ENCODE measurements at regions not wholly inside any gene's neighbourhood (a gene's known extent, or its start where the extent isn't known, plus 50 kb on each side); places are given as distances from the start of the nearest gene placed in this dataset.
"Not testable (repeated sequence)": the region's sequence is repeated elsewhere in the genome, so short reads cannot be mapped to it uniquely, and the experiment has no call there.

DNA sequence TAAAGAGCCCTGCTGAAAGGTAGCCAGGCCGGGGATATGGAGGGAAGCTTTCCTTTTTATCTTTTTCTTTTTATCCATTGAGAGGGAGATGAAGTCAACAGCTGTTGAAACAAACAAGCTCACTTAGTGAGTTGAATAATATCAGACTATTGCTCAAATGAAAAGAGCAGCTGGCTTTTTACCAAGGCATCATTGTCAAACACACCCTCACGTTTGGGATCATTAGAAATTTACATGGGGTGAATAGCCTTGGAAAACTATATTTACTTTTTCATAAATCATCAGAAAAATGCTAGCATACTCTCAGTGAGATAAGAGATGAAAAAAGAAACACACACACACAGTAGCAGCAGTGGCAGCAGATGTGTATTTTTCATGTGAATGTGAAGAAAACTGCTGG lies 71.5 kb upstream of the HNMT start:
- TF ChIP-seq Cebpa-rat (IDR thresholded peaks at IDR 0.05) = no peak
- Histone ChIP-seq H3K4me2 (no peak overlapping the region), H3K9ac (no peak overlapping the region), H3K4me1 (no peaks in the 10 kb centered on the region), H3K27me3 (no peaks in the 10 kb centered on the region), H3K4me3 (no peak overlapping the region), H3K27ac (no peak overlapping the region), H4K20me1 (no peaks in the 10 kb centered on the region), H3K9me3 (replicated peaks in 1 of 11) (no peaks in the 10 kb centered on the region), H3K36me3 (no peaks in the 10 kb centered on the region)

DNA sequence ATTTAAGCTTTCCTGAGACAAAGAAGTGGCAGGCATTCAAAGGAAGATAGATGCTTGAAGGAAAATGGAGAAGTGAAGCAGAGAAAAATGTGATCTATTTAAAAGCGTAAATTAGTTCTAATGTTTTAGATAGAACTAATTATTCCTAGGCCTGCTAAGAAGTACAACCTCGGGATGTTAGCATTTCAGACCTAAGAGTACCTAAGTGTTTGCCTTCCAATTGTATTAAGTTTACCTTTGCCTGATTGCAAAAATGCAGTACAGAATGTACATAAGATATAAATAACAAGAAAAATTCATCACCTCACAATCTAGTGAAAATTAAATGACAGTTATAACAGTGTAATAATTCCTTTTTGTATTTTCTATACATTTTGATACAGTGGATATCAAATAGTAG lies 71.1 kb upstream of the HNMT start:
- Histone ChIP-seq H3K9me3 (replicated peaks in 1 of 11) (no peaks in the 10 kb centered on the region), H3K4me3 (no peak overlapping the region), H3K4me2 (no peak overlapping the region), H3K9ac (no peak overlapping the region), H3K36me3 (no peaks in the 10 kb centered on the region), H4K20me1 (no peaks in the 10 kb centered on the region), H3K4me1 (no peaks in the 10 kb centered on the region), H3K27me3 (no peaks in the 10 kb centered on the region), H3K27ac (no peak overlapping the region)
- no peak for TF ChIP-seq Cebpa-rat (IDR thresholded peaks at IDR 0.05)

DNA sequence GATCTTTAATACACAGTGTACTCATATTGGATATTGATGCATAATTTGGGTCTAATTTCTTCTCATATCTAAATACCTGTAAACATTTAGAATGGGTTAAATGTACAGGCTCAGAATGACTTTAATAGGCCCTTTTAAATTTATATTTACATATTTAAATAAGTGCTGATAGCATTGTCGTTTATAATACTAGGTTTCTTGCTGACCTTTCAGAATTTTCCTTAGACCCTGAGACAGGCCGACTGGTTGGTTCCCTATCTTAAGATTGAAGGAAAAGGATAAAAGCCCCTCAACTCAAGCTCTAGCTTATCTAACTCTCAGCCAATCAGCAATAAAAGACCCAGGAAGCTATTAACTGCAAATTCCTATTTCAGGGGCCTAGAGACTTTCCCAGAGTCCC lies 67.8 kb upstream of the HNMT start:
- Histone ChIP-seq H3K4me1 (no peaks in the 10 kb centered on the region), H3K9me3 (replicated peaks in 1 of 11) (no peaks in the 10 kb centered on the region), H3K4me3 (no peak overlapping the region), H3K9ac (no peak overlapping the region), H3K27ac (no peak overlapping the region), H4K20me1 (no peaks in the 10 kb centered on the region), H3K4me2 (no peak overlapping the region), H3K36me3 (no peaks in the 10 kb centered on the region), H3K27me3 (no peaks in the 10 kb centered on the region)
- no peak for TF ChIP-seq Cebpa-rat (IDR thresholded peaks at IDR 0.05)

DNA sequence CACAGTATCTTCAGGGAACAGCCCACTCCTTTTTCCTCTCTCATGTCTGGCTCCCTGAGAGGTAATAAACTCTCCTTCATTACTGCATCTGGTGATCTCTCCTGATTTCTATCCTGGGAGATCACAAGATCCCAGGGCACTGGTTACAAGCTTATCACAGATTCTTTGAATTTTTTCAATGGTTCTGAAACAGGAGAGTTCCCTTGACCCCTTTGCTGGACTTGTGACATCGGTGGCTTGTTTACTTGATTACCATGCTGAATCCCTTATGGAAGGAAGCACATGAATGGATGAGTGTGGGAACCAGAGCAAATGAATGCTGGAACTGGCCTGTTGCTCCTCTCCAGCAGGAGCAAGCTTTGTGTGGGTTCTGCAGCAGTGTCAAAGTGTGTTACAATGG lies 67.2 kb upstream of the HNMT start:
- H3K4me3 ChIP-seq = no peak overlapping the region
- H3K9me3 ChIP-seq (replicated peaks in 1 of 11) = no peaks in the 10 kb centered on the region
- H3K4me1 ChIP-seq = no peaks in the 10 kb centered on the region
- H3K9ac ChIP-seq = no peak overlapping the region
- no peak overlapping the region for H3K4me2 ChIP-seq
- H4K20me1 ChIP-seq = no peaks in the 10 kb centered on the region
- no peaks in the 10 kb centered on the region for H3K27me3 ChIP-seq
- H3K27ac ChIP-seq = no peak overlapping the region
- no peak for TF ChIP-seq Cebpa-rat (IDR thresholded peaks at IDR 0.05)
- no peaks in the 10 kb centered on the region for H3K36me3 ChIP-seq

DNA sequence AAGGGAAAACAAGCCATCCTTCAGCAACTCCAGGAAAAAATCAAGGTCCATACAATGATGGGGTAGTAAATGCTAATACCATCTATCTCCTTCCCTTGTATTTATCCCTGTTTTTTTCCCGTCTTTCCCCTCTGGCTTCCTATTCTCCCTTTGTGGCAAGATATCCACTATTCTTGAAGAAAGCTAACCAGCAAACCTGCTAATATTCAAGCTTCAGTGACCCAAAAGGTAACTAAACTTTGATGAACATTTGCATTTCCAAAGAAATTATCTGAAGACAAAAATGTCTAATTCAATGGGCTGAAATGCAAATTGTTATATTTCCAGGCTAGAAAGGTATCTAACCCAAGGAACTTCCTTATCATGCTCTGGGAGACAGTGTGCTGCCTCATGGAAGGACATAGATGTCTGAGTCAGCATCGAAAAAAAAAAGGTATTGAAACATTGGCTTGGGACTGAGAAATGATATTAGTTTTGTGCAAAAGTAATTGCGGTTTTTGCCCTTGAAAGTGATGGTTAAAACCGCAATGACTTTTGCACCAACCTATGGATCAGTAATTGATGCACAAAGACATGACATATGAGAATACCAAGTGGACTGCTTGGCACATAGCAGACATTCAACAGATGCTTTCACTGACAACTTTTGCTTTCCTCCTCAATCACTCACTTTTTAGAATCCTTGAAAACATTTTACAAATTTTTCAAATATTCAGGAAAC lies 63.7 kb upstream of the HNMT start:
- no peak overlapping the region for H3K4me3 ChIP-seq

DNA sequence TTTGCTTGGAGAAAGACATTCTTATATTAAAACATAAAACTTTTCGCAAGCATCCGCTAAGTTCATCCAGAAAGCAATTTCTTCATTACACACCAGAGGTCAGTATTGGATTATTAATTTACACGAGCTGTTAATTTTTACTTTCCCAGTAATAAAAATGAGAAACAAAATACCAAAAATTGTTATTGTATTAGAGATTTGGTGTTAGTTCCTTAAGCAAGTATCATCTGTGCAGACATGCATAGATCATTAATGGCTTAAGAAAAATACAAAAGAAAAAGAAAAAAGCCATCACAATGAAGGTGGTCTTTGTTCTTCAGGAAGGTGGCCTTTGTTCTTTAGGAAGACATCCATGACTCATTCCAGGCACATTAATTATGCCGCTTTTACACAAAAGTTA lies 53.6 kb upstream of the HNMT start:
- Histone ChIP-seq H3K4me3 (no peak overlapping the region), H3K36me3 (no peaks in the 10 kb centered on the region), H3K27me3 (no peaks in the 10 kb centered on the region), H3K27ac (no peak overlapping the region), H3K9me3 (replicated peaks in 1 of 11) (no peaks in the 10 kb centered on the region), H3K4me1 (peaks cover 0 to 33% (median 0%) of the 10 kb centered on the region in 10 experiments; a peak in 5 of 20 replicates), H3K4me2 (peak overlapping the region in 2 of 11 experiments; percentile 15 to 52; a peak in 1 of 22 replicates), H4K20me1 (no peaks in the 10 kb centered on the region), H3K9ac (no peak overlapping the region)
- no peak for TF ChIP-seq Cebpa-rat (IDR thresholded peaks at IDR 0.05)

More for the DNA sequence above, 63.7 kb upstream of the HNMT start:
- H3K9me3 ChIP-seq (replicated peaks in 1 of 11) = no peaks in the 10 kb centered on the region
- H3K4me2 ChIP-seq = no peak overlapping the region
- no peaks in the 10 kb centered on the region for H4K20me1 ChIP-seq
- H3K27ac ChIP-seq = no peak overlapping the region
- no peaks in the 10 kb centered on the region for H3K27me3 ChIP-seq
- no peak for TF ChIP-seq Cebpa-rat (IDR thresholded peaks at IDR 0.05)
- no peaks in the 10 kb centered on the region for H3K4me1 ChIP-seq
- no peaks in the 10 kb centered on the region for H3K36me3 ChIP-seq
- H3K9ac ChIP-seq = no peak overlapping the region

DNA sequence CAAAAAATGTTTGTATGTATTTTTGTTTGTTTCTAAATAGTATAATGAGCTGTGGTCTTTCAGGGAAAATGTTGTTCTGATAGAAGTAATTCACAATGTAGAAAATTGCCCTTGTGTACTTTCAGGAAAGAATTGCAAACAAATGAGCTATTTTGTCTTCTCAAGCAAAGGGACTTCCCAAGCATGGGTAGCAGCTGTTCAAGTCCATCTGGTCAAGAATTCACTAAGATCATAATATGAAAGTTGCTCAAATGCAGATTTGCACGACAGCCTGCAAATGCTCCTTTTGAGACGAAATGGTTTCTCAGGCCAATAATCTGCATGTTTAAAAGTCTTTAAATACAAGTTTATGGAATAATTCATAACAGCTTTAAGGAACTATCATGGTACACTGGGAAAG lies 51.9 kb upstream of the HNMT start:
- Histone ChIP-seq H3K4me1 (peaks cover 0 to 33% (median 0%) of the 10 kb centered on the region in 10 experiments; a peak in 5 of 20 replicates), H3K27me3 (no peaks in the 10 kb centered on the region), H3K36me3 (no peaks in the 10 kb centered on the region), H3K4me2 (peak overlapping the region in 2 of 11 experiments; percentile 18 to 53; a peak in 4 of 22 replicates), H3K27ac (no peak overlapping the region), H3K9ac (no peak overlapping the region), H3K9me3 (replicated peaks in 1 of 11) (no peaks in the 10 kb centered on the region), H4K20me1 (no peaks in the 10 kb centered on the region), H3K4me3 (no peak overlapping the region)
- no peak for TF ChIP-seq Cebpa-rat (IDR thresholded peaks at IDR 0.05)

DNA sequence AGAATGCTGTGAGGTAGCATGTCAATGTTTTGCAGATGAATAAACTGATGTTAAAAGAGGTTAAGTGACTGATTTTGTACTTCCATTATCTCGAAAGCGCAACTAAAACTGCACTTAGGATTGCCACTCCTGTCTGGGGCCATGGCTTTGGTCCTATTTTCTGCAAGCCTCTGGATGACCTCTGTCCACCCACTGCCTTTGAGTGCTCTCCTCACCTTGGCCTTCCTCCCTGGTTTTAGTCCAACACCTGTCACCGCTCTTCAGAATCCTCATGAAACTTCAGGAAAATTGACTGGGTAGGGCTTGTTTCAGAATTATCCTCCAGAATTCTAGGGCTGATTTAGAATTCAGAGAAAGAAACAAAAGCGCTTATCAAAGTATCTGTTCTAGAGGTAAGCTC lies 51.1 kb upstream of the HNMT start:
- peak overlapping the region in 2 of 11 experiments; percentile 4 to 29; a peak in 3 of 22 replicates for H3K4me2 ChIP-seq
- no peak overlapping the region for H3K4me3 ChIP-seq
- H3K4me1 ChIP-seq = peaks cover 0 to 33% (median 0%) of the 10 kb centered on the region in 10 experiments; a peak in 5 of 20 replicates
- H3K9me3 ChIP-seq (replicated peaks in 1 of 11) = no peaks in the 10 kb centered on the region
- TF ChIP-seq Cebpa-rat (IDR thresholded peaks at IDR 0.05) = no peak
- H3K36me3 ChIP-seq = no peaks in the 10 kb centered on the region
- no peaks in the 10 kb centered on the region for H3K27me3 ChIP-seq
- H3K9ac ChIP-seq = no peak overlapping the region
- no peaks in the 10 kb centered on the region for H4K20me1 ChIP-seq
- no peak overlapping the region for H3K27ac ChIP-seq

DNA sequence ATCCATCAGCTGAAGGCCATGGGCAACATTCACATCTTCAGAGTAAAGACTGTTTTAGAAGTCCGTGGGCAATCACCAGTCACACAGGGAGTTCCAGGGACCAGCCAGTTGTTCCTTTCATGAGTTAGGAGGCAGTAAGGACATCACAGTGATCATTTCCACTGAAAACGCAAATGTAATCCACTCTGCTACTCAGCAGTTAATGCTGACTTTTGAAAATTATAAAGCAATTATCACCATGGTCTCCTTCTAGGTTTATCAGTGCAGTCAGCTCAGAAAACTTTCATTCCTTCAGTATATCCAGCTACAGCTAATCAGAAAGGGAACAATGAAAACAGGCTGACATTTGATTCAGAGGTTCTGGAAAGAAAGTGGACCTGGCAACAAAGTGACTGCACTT lies 50.6 kb upstream of the HNMT start:
- not testable (repeated sequence) for H3K4me3 ChIP-seq; H3K27me3 ChIP-seq; H3K9ac ChIP-seq; H3K27ac ChIP-seq; H3K36me3 ChIP-seq; H3K9me3 ChIP-seq (replicated peaks in 1 of 11); H4K20me1 ChIP-seq
- Histone ChIP-seq H3K4me2 (peak overlapping the region in 2 of 11 experiments; percentile 4 to 29; a peak in 1 of 22 replicates), H3K4me1 (peaks cover 0 to 33% (median 0%) of the 10 kb centered on the region in 10 experiments; a peak in 5 of 20 replicates)
